SIG-M5 treated with dmso at 0.1 percent for 504 hours (cell line): ENCODE measurements at regions not wholly inside any gene's neighbourhood (a gene's known extent, or its start where the extent isn't known, plus 50 kb on each side); places are given as distances from the start of the nearest gene placed in this dataset.

Source experiments
- DNase-seq: peaks from one replicate; lab custom pipeline; 2025; ENCODE audit not compliant: unreplicated experiment; lab: John Stamatoyannopoulos, UW

GRCh38 chrX:13151828-13152517 is 107.6 kb upstream of the FAM9C start:
- DNase-seq: no peak

- no peak for DNase-seq
These were observed 105.4 kb upstream of the FAM9C start for GRCh38 chrX:13149702-13150350.

- no peak for DNase-seq
These were observed 103.3 kb upstream of the FAM9C start for GRCh38 chrX:13147733-13148132.

GRCh38 chrX:13147147-13147546 is 102.7 kb upstream of the FAM9C start:
- DNase-seq: no peak

- no peak for DNase-seq
These were observed 100.7 kb upstream of the FAM9C start for GRCh38 chrX:13144927-13145655.

GRCh38 chrX:13142891-13143290 is 98.5 kb upstream of the FAM9C start:
- DNase-seq: no peak

- DNase-seq: no peak
These were observed 95.6 kb upstream of the FAM9C start for GRCh38 chrX:13140007-13140406.

- peak; percentile 65 for DNase-seq
These were observed 87.1 kb upstream of the FAM9C start for GRCh38 chrX:13131396-13132137.

- no peak for DNase-seq
These were observed 86.4 kb upstream of the FAM9C start for GRCh38 chrX:13130816-13131215.

GRCh38 chrX:13128104-13128503 is 83.7 kb upstream of the FAM9C start:
- peak; percentile 44 for DNase-seq

GRCh38 chrX:13126775-13127174 is 82.4 kb upstream of the FAM9C start:
- DNase-seq: no peak

- no peak for DNase-seq
These were observed 80.8 kb upstream of the FAM9C start for GRCh38 chrX:13125188-13125587.

- DNase-seq: no peak
These were observed 79.5 kb upstream of the FAM9C start for GRCh38 chrX:13123857-13124345.

- no peak for DNase-seq
These were observed 78.9 kb upstream of the FAM9C start for GRCh38 chrX:13123247-13123856.

- DNase-seq: no peak
These were observed 76.7 kb upstream of the FAM9C start for GRCh38 chrX:13121020-13121555.

GRCh38 chrX:13120017-13120416 is 75.6 kb upstream of the FAM9C start:
- no peak for DNase-seq

- no peak for DNase-seq
These were observed 75.0 kb upstream of the FAM9C start for GRCh38 chrX:13119386-13119785.

GRCh38 chrX:13115146-13115855 is 70.9 kb upstream of the FAM9C start:
- no peak for DNase-seq

- DNase-seq: no peak
These were observed 68.1 kb upstream of the FAM9C start for GRCh38 chrX:13112499-13112898.
